ENCODE measurements at regions not wholly inside any gene's neighbourhood (a gene's known extent, or its start where the extent isn't known, plus 50 kb on each side); places are given as distances from the start of the nearest gene placed in this dataset.

GRCh38 chr5:86427158-86427557 is 190.6 kb upstream of the COX7C start:
- TF ChIP-seq POLR2A (IDR thresholded peaks at IDR 0.05) (no peak), CTCF (IDR thresholded peaks at IDR 0.05) (no peak), POLR2AphosphoS5 (IDR thresholded peaks at IDR 0.05) (no peak)

Data from transverse colon (tissue), 4 donors.